NCI-H526 (cell line): ENCODE measurements at regions not wholly inside any gene's neighbourhood (a gene's known extent, or its start where the extent isn't known, plus 50 kb on each side); places are given as distances from the start of the nearest gene placed in this dataset.

Experiments
- DNase-seq, 2 experiments: peaks; one replicate each; lab custom pipeline; 2025; lab: John Stamatoyannopoulos, UW

- DNase-seq: peak in 1 of 2 experiments; percentile 11
Observed at GRCh38 chr2:51505533-51505932, 473.6 kb upstream of the NRXN1 start.

- no peak for DNase-seq
Observed at GRCh38 chr2:51490576-51491234, 458.8 kb upstream of the NRXN1 start.

- no peak for DNase-seq
Observed at GRCh38 chr2:51484605-51485004, 452.7 kb upstream of the NRXN1 start.

GRCh38 chr2:51483720-51484119 lies 451.8 kb upstream of the NRXN1 start:
- DNase-seq: no peak

- DNase-seq: no peak
Observed at GRCh38 chr2:51472783-51473182, 440.9 kb upstream of the NRXN1 start.

GRCh38 chr2:51472300-51472699 lies 440.4 kb upstream of the NRXN1 start:
- DNase-seq: no peak

GRCh38 chr2:51469102-51469501 lies 437.2 kb upstream of the NRXN1 start:
- no peak for DNase-seq

- DNase-seq: no peak
Observed at GRCh38 chr2:51465326-51465725, 433.4 kb upstream of the NRXN1 start.

- DNase-seq: no peak
Observed at GRCh38 chr2:51454177-51454576, 422.2 kb upstream of the NRXN1 start.

GRCh38 chr2:51448911-51449310 lies 417.0 kb upstream of the NRXN1 start:
- no peak for DNase-seq

GRCh38 chr2:51441786-51442185 lies 409.9 kb upstream of the NRXN1 start:
- no peak for DNase-seq

- DNase-seq: peak in 1 of 2 experiments; percentile 7
Observed at GRCh38 chr2:51424418-51424817, 392.5 kb upstream of the NRXN1 start.

GRCh38 chr2:51420511-51420910 lies 388.6 kb upstream of the NRXN1 start:
- DNase-seq: no peak

- no peak for DNase-seq
Observed at GRCh38 chr2:51413726-51414125, 381.8 kb upstream of the NRXN1 start.

- peak; percentile 35 to 39 for DNase-seq
Observed at GRCh38 chr2:51410331-51410730, 378.4 kb upstream of the NRXN1 start.

- no peak for DNase-seq
Observed at GRCh38 chr2:51409920-51410319, 378.0 kb upstream of the NRXN1 start.

GRCh38 chr2:51404226-51404625 lies 372.3 kb upstream of the NRXN1 start:
- no peak for DNase-seq

- no peak for DNase-seq
Observed at GRCh38 chr2:51401546-51401945, 369.6 kb upstream of the NRXN1 start.

- DNase-seq: no peak
Observed at GRCh38 chr2:51387235-51387634, 355.3 kb upstream of the NRXN1 start.

GRCh38 chr2:51379997-51380396 lies 348.1 kb upstream of the NRXN1 start:
- DNase-seq: no peak

- no peak for DNase-seq
Observed at GRCh38 chr2:51368250-51368649, 336.3 kb upstream of the NRXN1 start.

GRCh38 chr2:51350100-51350499 lies 318.2 kb upstream of the NRXN1 start:
- no peak for DNase-seq

GRCh38 chr2:51344886-51345285 lies 313.0 kb upstream of the NRXN1 start:
- no peak for DNase-seq
